ENCODE measurements at regions not wholly inside any gene's neighbourhood (a gene's known extent, or its start where the extent isn't known, plus 50 kb on each side); places are given as distances from the start of the nearest gene placed in this dataset.

DNA sequence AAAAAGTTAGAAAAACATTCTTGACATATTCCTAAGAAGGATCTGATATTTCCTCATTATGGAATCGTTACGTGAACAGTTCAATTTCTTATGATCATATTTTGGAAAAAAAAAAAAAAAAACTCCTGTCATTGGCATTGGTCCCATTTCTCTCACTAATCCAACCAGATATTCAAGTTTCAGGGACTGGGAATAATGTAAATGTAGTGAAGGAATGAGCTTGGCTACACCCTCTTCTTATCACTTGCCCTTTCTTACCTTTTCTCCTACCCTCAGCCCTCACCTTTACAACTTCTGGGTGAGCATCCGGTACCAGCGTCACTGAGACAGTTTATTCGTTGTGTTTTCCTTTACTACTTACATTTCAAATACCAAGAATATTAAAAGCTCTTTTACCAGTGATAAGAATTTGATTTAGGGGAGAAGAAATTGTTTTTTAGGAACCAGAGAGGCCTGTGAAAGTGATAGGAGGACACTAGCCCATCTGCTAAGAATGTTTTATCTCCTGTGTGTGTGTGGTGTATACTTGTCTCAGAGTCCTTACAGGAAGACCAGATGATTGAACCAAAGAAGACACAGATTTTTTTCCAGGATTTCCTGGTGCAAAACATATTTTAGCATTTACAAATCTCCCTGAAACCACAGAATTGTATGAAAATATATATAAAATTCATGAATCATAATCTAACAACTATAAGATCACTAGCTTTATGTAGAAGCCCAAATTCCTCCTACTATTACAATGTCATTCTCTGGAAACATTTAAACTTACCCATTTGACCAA, 946.7 kb downstream of the ZPLD1 start:
- Mint-ChIP-seq H3K36me3 (no peaks in the 10 kb centered on the region), H3K4me3 (no peak overlapping the region), H3K4me1 (no peaks in the 10 kb centered on the region), H3K27me3 (no peaks in the 10 kb centered on the region), H3K27ac (no peak overlapping the region), H3K9me3 (no peaks in the 10 kb centered on the region)
- CTCF ChIA-PET: no interaction called here
- DNase-seq: no peak

DNA sequence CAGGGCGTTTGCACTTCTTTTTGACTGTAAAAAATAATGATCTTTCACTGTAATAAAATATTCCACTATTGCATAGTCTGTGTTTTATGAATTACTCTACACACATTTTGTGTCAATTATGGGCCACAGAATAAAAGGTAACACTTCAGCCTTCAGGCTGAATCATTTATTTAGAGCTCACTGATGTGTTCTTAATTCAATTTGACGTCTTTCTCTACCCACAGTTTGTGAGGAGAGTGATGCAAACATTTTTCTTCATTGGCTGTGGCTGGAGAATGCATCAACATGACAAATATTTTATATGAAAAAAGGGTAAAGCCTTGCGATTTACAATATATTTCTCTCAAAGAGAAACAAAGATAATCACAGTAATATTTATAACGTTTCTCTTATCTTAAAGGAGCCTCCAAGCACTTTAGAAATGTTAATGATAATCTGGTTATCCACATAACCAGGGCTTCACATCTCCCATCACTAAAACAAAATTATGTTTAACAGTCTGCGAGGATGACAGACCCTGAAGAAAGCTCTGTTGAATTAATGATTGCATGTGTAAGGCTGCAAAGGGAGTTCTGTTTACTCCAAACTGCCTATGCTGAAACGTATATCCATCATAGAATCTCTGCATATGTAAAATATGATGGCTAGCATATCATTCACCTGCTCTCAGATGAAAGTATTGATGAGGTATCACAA, 951.3 kb downstream of the ZPLD1 start:
- H3K4me3 Mint-ChIP-seq: no peak overlapping the region
- no peaks in the 10 kb centered on the region for H3K36me3 Mint-ChIP-seq
- DNase-seq: no peak
- CTCF ChIA-PET: no interaction called here
- H3K4me1 Mint-ChIP-seq: no peaks in the 10 kb centered on the region
- no peak overlapping the region for H3K27ac Mint-ChIP-seq
- no peaks in the 10 kb centered on the region for H3K9me3 Mint-ChIP-seq
- H3K27me3 Mint-ChIP-seq: no peaks in the 10 kb centered on the region

DNA sequence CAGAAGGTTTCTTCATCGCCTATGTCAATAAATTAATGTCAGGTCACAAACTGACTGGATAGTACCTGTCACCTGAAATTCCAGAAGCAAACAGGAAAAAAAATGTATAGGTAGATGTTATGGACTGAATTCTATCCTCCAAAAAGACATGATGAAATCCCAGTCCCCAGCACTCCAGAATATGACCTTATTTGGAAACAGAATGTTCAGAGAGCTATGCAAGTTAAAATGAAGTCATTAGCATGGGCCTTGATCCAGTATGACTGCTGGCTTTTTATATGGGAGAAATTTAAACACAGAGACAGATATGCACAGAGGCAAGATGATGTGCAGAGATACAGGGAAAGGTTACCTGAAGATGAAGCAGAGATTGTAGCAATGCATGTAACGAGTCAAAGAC, 953.4 kb downstream of the ZPLD1 start:
- CTCF ChIA-PET: no interaction called here

DNA sequence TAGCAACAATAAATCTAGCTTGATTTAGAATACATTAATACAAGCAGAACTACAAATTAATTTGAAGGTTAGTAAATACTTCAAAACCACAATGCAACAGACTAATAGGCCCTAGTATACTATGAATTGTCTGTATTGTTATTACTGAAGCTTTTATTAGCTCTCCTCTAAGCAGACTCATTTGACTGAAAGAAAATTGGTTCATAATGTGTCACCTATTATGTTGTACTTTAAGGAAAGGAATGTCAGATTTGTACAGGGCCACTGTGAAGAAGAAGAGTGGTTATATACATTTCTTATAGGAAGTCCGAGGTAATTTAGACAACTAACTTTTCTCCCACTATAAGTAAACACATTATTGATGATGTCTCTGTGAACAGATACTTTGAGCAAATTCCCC, 954.5 kb downstream of the ZPLD1 start:
- no peak overlapping the region for H3K27ac Mint-ChIP-seq

More for the DNA sequence above, 953.4 kb downstream of the ZPLD1 start:
- H3K36me3 Mint-ChIP-seq: no peaks in the 10 kb centered on the region
- no peaks in the 10 kb centered on the region for H3K27me3 Mint-ChIP-seq
- H3K9me3 Mint-ChIP-seq: no peaks in the 10 kb centered on the region
- no peaks in the 10 kb centered on the region for H3K4me1 Mint-ChIP-seq
- no peak overlapping the region for H3K27ac Mint-ChIP-seq
- no peak overlapping the region for H3K4me3 Mint-ChIP-seq
- DNase-seq: no peak

DNA sequence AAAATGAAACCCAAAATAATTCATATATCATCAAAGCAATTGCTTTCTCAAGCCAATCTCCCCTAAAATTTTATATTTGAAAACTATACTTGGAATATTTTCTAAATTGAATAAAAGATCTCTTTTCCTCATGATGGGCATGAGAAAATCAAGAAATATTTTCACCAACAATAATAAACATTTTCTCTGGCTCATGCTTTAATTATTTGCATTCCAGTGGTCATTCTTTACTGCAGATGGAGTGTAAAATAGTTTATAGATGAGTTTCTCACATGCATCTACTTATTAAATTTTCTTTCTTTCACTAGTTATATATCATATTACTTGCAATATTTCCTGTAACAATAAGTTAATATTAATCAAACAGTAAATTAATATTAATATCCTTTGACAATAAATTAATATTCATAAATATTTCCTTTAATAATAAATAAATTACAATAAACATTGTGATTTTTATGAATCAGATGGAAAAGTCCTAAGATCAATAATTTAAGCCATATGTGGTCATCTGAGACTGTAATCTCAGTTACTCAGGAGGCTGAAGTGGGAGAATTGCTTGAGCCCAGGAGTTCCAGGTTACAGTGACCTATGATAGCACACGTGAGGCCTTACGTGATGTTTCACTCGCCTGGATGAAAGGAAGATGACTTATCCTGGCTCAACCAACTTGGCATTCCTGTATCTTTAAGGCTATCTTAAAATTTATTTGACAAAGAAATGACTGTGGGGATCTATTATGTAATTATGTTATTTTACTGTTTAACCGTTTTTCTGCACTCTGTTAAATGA, 958.8 kb downstream of the ZPLD1 start:
- H3K27me3 Mint-ChIP-seq: no peaks in the 10 kb centered on the region
- H3K9me3 Mint-ChIP-seq: no peaks in the 10 kb centered on the region
- H3K4me3 Mint-ChIP-seq: no peak overlapping the region
- no peak overlapping the region for H3K27ac Mint-ChIP-seq
- H3K4me1 Mint-ChIP-seq: no peaks in the 10 kb centered on the region
- no peak for DNase-seq
- CTCF ChIA-PET: no interaction called here
- no peaks in the 10 kb centered on the region for H3K36me3 Mint-ChIP-seq

More for the DNA sequence above, 954.5 kb downstream of the ZPLD1 start:
- Mint-ChIP-seq H3K27me3 (no peaks in the 10 kb centered on the region), H3K4me1 (no peaks in the 10 kb centered on the region), H3K9me3 (no peaks in the 10 kb centered on the region), H3K4me3 (no peak overlapping the region), H3K36me3 (no peaks in the 10 kb centered on the region)
- CTCF ChIA-PET: no interaction called here
- DNase-seq: no peak

DNA sequence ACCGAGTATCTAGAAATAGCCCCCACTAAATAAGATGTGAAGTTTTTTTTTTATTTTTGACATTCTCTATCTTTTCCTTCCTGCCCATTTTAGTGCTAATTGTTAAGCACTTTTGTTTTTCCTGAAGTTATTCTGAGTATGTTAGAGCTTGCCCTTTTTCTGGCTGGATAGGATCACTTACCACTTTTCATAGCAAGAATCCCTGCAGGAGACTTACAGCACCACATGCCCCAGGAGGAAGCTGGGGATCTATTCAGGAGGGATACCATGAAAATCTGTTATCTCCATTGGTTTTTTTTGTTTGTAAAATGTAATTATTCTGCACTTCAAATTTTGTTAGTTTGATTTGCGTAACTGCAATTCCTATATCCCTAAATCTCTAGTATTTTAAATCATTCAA, 968.4 kb downstream of the ZPLD1 start:
- DNase-seq: no peak
- Mint-ChIP-seq H3K4me3 (no peak overlapping the region), H3K9me3 (no peaks in the 10 kb centered on the region), H3K36me3 (no peaks in the 10 kb centered on the region), H3K27ac (no peak overlapping the region), H3K27me3 (no peaks in the 10 kb centered on the region), H3K4me1 (no peaks in the 10 kb centered on the region)
- CTCF ChIA-PET: no interaction called here

DNA sequence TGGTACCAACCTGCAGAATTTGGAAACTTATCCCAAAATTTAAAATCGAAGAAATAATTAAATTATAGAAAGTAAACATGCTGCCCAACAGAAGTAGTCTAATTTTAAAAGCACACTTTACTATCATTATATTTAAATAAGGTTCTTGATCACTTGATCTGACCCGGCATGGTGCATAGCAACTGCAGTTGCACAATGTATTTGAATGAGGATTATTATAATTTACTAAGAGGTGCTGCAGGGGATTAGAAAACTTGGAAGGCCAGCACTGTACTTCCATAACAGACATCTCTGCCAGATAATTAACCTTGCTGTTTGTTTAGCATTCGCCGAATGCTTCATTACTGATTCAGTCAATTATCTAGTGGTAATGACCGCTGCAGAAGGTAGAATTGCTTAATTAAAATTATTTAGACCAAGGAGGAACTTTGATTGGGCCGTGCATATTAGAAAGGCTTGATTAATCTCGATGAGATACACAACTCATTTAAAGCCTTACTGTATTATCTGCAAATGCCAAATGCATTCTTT, 971.6 kb downstream of the ZPLD1 start:
- no peaks in the 10 kb centered on the region for H3K4me1 Mint-ChIP-seq
- no peaks in the 10 kb centered on the region for H3K9me3 Mint-ChIP-seq
- DNase-seq: no peak
- H3K27ac Mint-ChIP-seq: no peak overlapping the region
- no peak overlapping the region for H3K4me3 Mint-ChIP-seq
- H3K27me3 Mint-ChIP-seq: no peaks in the 10 kb centered on the region
- H3K36me3 Mint-ChIP-seq: no peaks in the 10 kb centered on the region
- CTCF ChIA-PET: no interaction called here

DNA sequence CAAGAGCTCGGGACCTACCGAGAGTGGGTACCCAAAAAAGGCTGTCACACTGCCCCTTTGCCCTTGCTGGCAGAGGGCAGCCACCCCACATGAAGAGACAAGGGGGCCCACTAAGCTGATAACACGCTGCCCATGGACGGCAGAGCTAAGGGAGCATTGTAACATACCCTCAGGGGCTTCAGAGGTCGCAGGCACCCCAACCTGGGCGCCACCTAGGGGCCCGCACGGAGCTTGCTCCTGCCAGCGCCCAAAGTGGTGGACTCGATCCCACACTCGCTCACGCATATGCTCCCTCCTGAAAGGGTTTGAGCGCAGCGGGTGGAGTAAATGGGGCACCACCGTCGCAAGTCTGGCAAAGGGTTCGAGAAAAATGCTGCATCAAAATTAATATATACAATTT, 975.4 kb downstream of the ZPLD1 start:
- no peaks in the 10 kb centered on the region for H3K27me3 Mint-ChIP-seq
- H3K4me3 Mint-ChIP-seq: no peak overlapping the region

DNA sequence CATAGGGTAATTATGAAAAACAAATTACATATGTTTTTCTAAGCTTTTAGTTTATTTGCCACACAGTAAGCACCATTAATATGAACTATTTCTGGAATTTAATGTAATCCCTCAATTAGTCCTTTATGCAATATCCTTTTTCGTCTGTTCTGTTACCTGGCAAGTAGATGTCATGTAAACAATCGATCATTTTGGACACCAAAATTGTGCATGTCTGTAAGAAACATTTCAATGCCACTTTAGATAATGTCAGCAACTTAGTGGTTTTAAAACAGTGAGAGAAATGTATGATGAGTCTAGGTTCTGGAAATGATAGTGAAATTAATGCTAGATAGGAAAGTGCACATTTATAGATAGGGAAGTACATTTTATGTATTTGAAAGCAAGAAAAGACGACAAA, 986.6 kb downstream of the ZPLD1 start:
- H3K9me3 Mint-ChIP-seq: peaks cover 1% of the 10 kb centered on the region
- H3K27ac Mint-ChIP-seq: no peak overlapping the region
- no peak for DNase-seq
- H3K36me3 Mint-ChIP-seq: no peaks in the 10 kb centered on the region
- CTCF ChIA-PET: no interaction called here
- H3K4me3 Mint-ChIP-seq: no peak overlapping the region
- H3K4me1 Mint-ChIP-seq: no peaks in the 10 kb centered on the region
- H3K27me3 Mint-ChIP-seq: no peaks in the 10 kb centered on the region

More for the DNA sequence above, 975.4 kb downstream of the ZPLD1 start:
- Mint-ChIP-seq H3K9me3 (peaks cover under 1% of the 10 kb centered on the region), H3K4me1 (no peaks in the 10 kb centered on the region), H3K27ac (no peak overlapping the region), H3K36me3 (no peaks in the 10 kb centered on the region)
- CTCF ChIA-PET: interaction anchor here (0.8 kb wide), 1 partner anchor 1181 kb away, joined by 3 read pairs; no protein-coding TSS in a partner anchor
- DNase-seq: no peak

DNA sequence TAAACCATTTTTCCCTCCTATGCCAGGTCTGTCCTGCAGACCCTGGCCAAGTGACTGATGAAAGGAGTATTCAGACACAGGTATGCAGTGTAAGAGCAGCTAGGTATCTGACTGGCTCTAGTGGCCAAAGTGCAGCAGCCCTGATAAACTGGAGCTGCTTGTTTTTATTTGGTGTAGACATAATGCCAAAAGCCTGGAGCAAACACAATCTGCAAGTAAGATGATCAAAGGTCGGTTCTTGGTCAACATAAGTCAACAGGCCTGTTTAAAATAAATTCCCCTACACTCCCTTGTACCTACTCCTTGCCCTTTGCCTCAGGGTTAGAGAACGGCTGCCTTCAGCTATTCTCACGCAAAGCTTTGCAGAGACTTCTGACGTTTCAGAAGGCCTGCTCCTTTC, 1003.1 kb downstream of the ZPLD1 start:
- H3K4me3 Mint-ChIP-seq: no peak overlapping the region
- no peaks in the 10 kb centered on the region for H3K27me3 Mint-ChIP-seq
- no peak for DNase-seq
- no peaks in the 10 kb centered on the region for H3K4me1 Mint-ChIP-seq
- H3K27ac Mint-ChIP-seq: no peak overlapping the region
- CTCF ChIA-PET: no interaction called here
- peaks cover 11% of the 10 kb centered on the region for H3K9me3 Mint-ChIP-seq
- no peaks in the 10 kb centered on the region for H3K36me3 Mint-ChIP-seq

DNA sequence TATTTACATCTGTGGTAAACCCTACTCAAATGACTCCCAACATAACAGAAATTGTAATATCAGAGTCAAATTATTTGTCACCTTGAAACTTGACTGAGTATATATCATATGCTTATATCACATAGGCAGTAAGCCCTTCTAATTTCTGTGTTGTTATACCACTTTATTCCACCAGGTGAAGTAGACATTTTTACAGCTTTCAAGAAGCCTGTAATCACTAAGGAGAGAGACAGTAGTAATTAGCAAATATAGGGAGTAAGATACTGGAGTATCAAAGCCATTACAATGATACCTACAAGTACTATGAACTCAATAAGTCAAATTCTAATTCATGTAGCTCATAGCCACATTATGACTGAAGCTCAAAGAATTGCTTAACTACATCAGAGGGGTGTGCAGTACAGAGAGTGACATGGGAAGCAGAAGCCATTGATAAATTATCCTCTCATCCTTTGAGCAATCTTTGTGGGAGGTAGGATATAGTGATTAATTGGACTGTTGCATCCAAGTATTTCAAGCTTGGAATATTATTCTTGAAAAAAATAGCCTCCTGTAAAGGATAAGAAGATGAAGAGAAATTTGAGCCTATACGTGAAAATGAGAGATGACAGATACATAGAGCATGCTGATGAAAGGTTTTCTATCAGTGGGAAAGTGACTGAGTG, 1005.9 kb downstream of the ZPLD1 start:
- Mint-ChIP-seq H3K4me1 (no peaks in the 10 kb centered on the region), H3K27me3 (no peaks in the 10 kb centered on the region), H3K27ac (no peak overlapping the region), H3K9me3 (peaks cover 11% of the 10 kb centered on the region), H3K4me3 (no peak overlapping the region), H3K36me3 (no peaks in the 10 kb centered on the region)
- CTCF ChIA-PET: no interaction called here
- DNase-seq: no peak

DNA sequence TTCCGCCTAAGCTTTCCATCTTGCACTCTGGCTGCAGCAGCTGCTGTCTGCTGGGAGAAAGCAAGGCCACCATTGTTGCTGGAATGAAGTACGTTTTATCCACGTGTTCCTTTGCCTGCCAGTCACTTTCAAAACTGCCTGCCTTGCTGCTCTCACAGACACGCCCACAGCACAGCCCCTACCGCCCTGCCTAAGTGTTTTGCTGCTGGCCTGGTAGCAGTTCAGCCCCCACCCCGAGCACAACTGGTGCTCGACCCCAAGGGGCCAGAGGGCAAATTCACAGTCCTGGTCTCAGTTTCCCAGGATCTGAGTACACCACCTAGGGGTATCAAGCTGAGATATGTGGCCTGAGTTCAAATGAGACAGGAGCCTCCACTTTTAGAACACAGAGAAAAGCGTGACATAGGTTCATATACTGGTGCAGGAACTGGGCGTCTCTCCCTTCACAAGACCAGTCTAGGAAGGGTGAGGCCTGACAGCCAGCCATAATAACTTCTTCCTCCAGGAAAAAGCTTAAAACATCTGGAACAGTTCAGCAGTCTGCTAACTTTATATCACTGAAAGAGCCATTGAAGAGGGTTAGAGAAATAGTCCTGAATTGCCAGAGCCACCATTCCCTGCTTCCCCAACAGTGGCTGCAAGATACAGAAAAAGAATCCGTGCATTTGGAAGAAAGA, 1012.3 kb downstream of the ZPLD1 start:
- CTCF ChIA-PET: no interaction called here
- Mint-ChIP-seq H3K4me1 (no peaks in the 10 kb centered on the region), H3K4me3 (no peak overlapping the region), H3K27ac (no peak overlapping the region), H3K9me3 (peaks cover 7% of the 10 kb centered on the region), H3K27me3 (no peaks in the 10 kb centered on the region), H3K36me3 (no peaks in the 10 kb centered on the region)
- no peak for DNase-seq

DNA sequence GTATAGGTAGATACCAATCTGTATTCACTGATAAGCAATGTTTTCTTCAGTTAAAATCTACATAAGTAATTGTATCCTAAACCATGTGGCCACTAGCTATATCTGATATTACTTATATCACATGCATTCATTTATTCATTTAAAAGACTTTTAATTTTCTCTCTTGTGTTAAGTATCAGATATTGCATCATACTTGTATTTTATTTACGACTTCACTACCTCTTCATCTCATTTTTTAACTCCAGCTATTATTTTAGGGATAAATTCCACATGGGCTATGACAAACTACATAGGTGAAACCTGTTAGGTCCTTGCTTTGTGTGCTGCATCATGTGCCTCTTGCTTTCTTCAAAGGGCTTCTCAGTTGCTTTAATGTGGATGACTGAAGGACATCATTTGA, 1018.3 kb downstream of the ZPLD1 start:
- Mint-ChIP-seq H3K36me3 (no peaks in the 10 kb centered on the region), H3K4me3 (no peak overlapping the region), H3K4me1 (no peaks in the 10 kb centered on the region), H3K27ac (no peak overlapping the region), H3K27me3 (no peaks in the 10 kb centered on the region), H3K9me3 (peaks cover 4% of the 10 kb centered on the region)
- no peak for DNase-seq
- CTCF ChIA-PET: no interaction called here

DNA sequence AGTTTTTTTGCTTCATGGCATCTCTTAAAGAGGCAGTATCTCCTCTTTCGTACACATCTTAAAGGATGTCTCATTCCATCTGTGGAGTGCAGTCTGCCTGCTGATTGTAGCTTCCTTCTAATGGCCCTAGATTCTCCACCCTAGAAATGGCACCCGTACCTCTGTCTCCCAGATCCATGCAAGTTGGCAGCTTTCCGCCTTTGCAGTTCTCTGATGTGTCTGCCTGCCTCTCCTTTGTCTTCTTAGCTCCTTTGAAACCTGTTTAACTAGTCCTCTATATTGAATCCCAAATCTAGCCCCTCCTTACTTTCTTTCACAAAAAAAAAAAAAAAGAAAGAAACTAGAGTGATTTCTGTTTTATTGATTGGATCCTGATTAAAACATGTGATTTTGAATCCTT, 1025.0 kb downstream of the ZPLD1 start:
- H3K4me3 Mint-ChIP-seq: no peak overlapping the region
- H3K4me1 Mint-ChIP-seq: no peaks in the 10 kb centered on the region
- DNase-seq: no peak
- no peaks in the 10 kb centered on the region for H3K27me3 Mint-ChIP-seq
- H3K9me3 Mint-ChIP-seq: peaks cover 1% of the 10 kb centered on the region
- H3K36me3 Mint-ChIP-seq: no peaks in the 10 kb centered on the region
- no peak overlapping the region for H3K27ac Mint-ChIP-seq
- CTCF ChIA-PET: no interaction called here

Data from activated naive CD4-positive, alpha-beta T cell treated with anti-CD3 and anti-CD28 coated beads, Interleukin-2, amount 10 ng/mL, durations not matched to agents 7 days and 5 days (primary cell).